OCI-M2 (cell line): ENCODE measurements at regions not wholly inside any gene's neighbourhood (a gene's known extent, or its start where the extent isn't known, plus 50 kb on each side); places are given as distances from the start of the nearest gene placed in this dataset.

Experiments
- DNase-seq: peaks from one replicate; lab custom pipeline; 2025; ENCODE audit not compliant: unreplicated experiment; lab: John Stamatoyannopoulos, UW

DNA sequence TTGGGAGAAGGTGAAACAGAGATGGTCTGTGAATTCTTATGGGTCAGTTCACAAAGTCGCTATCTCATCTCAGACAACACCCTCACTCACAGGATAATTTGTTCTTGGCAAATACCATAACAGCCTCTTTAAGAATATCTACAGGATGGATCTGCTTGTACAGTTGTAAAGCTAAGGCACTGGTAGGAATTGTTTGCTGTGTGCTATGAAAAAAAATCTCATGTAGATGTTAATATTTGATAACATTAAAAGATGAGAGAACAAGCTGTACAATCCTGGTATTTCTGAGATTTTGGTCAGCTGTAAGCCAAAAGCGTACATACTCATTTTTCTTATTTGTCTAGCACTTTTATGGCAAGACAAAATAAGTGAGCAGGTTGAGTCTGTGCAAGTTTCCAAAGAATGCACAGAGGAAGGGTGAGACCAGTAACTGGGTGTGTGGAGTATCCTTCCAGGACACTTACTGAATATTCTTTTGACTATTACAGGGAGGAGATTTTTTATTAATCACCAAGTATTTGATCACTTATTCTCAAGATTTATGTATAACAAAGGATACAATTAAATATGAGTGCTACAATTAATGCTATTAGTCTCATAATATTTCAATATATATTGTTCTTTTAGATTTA is 814.5 kb upstream of the MIR17HG start:
- no peak for DNase-seq

DNA sequence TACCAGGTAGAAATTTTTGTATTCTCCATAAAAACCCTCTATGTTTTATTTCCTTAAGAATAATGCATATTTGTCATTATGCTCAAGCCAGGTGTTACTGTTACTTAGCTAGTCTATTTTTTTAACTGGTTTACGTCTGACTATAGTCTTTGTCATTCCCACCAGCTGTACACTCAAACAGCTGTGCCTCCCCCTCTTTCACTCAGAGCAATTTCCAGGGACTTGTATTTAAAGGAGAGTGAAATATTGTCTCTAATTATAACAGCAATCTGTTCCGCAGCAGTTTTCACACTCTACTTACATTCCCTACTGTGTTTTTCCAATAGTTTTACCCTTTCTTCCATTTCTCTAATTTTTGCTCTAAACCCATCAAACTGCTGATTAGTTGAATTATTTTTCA is 813.6 kb upstream of the MIR17HG start:
- no peak for DNase-seq

DNA sequence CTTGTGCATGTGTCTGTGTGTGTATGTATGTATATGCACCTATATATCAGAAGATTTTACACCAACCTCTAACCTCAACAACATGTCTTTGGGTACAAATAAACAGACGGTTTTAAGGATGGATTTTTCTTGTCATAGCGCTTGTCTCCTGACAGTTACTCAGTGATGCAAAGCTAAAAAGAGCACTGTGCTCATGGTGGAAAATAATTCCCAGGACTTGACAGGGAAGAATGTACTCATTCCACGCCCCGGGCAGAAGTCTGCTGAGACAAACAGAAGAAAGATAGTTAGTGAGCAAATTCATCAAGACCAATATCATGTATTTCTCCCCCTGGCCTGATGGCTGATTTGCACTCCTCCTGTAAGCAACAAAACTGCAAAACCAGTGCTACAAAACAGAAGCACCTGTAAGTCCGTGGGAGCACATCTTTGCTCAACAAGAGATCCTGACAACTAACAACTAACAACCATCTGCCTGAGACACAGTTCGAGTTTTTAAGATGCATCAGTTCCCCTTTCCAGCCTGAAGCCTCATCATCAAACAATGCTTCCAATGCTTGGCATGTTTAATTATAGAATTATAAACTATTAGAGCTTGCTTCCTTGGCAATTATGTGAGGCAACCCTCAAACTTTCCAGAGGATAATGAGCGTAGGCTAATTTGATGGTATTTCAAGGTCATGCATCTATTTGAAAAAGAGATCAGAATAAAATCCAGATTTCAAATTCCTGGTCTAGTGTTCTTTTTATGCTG is 812.7 kb upstream of the MIR17HG start:
- no peak for DNase-seq

DNA sequence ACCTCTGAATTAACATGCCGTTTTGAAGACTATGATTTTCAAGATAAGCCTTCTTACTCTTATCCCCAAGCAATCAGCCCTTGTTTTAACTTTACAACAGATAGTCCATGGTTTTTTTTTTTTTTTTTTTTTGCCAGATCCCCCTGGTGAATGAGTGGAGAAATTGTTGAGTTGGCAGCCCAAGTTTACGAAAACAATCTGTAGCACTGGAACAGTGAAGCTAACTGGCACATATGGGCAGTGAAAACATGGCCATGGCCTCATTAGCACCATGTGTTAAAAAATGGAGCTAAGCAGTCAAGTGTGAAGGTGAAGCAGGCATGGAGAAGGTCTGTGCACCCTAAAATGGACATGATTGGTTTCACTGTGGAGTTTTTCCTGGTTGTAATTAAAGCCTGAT is 812.1 kb upstream of the MIR17HG start:
- DNase-seq: no peak

DNA sequence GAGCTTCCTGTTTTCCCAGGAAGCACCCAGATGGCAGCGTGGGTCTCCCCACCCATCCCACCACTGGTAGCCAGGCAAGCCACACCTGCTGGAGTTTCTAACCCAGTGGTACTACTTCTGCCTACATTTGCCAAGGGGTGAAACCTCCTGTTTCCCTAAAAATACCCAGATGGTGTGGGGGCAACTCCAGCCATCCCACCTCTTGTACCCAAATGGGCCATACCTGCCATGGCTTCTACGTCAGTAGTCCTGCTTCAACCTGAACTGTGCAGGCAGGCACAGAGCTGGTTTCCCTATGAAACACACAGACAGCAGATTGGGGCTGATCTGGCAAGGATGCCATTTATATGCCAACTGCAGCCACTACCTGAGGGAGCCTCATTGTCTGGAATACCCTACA is 809.4 kb upstream of the MIR17HG start:
- DNase-seq: no peak

DNA sequence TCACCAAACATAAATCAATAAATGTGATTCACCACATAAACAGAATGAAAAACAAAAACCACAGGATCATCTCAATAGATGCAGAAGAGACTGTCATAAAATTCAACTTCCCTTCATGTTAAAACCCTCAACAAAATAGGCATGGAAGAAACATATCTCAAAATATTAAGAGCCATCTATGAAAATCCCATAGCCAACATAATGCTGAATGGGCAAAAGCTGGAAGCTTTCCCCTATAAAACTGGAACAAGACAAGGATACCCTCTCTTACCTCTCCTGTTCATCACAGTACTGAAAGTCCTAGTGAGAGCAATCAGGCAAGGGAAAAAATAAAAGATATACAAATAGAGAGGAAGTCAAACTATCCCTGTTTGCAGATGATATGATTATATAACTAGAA is 806.1 kb upstream of the MIR17HG start:
- DNase-seq: no peak

DNA sequence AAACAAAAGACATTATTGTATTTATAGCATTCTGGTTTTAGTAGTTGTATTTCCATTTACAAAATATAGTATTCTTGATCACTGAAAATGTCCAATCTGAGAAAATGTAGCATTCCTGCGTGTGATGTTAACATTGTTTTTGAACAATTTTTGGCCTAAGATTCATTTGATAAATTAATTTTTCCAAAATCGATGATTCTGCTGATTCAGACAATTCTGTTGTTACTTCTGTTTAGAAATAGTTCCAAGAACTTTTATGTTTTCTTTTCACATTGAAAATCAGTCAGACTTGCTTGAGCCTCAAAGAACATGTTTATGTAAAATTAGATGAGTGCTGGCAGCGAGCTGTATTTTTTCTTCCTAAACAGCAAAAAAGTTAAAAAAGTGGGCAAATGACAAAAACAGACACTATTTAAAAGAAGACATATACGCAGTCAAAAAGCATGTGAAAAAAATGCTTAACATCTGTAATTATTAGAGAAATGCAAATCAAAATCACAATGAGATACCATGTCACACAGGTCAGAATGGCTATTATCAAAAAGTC is 804.5 kb upstream of the MIR17HG start:
- no peak for DNase-seq

DNA sequence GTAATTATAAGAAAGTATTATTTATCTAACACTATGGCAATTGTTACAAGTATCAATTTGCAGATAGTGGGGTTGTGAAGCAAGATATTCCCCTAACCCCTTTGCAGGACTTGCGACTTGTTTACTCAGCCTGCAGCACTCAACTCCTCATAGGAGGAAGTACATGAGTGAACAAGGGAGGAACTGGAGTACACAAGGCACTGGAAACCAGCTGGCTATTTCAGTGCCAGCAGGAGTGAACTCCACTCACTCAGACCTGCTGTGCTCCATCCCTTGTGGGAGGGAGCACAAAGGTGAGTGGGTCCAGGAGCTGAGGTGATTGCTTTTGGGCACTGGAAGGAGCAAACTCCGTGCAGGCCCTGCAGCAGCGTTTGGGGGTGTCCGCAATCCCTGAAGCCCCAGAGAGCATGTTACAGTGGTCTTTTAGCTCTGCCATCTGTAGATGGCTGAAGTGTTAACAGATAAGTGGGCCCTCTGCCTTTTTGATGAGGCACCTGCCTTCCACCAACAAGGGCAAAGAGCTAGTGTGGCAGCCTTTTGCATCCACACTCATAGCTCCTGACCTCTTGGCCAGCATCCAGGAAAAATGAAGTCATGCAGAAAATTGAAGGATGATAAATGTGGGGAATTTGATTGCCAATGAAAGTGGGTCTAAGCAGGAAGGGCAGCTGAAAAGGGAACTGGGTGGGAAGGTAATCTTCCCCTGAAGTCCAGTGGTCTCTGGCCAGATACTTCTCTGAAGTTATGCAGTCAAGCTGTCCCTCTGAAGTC is 802.2 kb upstream of the MIR17HG start:
- DNase-seq: no peak

DNA sequence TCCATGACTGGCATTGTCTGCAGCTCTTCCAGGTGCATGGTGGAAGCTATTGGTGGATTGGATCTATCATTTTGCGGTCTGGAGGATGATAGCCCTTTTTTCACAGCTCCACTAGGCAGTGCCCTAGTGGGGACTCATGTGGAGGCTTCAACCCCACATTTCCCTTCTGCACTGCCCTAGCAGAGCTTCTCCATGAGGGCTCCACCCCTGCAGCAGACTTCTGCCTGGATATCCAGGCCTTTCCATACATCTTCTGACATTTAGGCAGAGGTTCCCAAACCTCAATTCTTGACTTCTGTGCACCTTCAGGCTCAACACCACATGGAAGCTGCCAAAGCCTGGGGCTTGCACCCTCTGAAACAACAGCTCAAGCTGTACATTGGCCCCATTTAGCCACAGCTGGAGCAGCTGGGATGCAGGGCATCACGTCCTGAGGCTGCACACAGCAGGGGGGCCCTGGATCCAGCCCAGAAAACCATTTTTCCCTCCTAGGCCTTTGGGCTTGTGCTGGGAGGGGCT is 800.2 kb upstream of the MIR17HG start:
- no peak for DNase-seq

DNA sequence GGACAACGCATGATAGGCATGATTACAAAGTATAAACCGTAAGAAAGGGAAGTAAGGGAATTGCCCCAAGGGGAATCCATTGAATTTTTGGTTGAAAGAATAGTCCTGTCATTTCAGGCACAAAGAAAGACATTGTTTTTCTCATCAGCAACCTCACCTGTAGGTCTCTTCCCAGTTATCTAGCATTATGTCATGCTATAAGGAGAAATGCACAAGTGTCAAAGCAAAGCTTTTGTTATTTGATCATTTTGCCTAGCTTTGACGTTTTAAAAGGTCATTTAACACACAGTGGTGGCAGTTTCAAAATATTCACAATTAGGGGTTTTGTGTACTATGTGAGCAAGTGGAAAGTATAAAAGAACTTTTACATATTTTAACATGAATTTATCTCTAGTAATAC is 796.2 kb upstream of the MIR17HG start:
- no peak for DNase-seq

DNA sequence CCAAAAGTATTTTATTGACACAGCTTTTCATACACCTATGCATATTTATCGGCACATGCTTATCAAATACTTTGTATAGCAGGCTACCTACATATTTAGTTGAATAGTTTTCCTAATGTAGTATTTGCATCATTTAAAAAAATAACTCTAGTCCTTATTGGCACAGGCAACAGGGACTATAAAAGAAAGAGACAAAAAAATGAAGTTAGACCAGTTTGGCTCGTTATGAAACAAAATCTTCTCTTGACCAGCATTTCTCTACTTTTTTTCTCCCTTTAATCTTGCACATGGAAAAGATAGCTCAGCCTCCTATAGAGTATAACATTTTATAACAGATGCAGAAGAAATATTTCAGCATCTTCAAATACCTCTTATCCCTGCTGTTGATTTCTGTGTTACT is 794.8 kb upstream of the MIR17HG start:
- no peak for DNase-seq

DNA sequence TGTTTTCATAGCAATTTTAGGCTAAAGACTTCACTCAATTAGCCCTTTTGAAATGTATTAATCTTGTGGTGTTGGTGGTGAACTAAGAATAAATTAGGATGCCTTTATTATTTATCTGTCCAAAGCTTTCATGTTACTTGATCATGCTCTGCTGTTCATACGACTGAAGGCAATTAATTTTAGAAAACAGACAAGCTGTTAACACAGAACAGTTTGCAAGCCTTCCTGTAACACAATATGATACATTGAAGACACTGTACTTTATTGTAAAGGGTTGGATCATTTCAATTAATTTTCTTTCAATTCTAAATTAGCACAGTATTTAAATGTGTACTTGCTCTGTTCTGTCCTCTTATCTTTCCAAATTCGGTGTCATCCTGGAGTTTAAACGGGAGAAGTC is 794.3 kb upstream of the MIR17HG start:
- no peak for DNase-seq

DNA sequence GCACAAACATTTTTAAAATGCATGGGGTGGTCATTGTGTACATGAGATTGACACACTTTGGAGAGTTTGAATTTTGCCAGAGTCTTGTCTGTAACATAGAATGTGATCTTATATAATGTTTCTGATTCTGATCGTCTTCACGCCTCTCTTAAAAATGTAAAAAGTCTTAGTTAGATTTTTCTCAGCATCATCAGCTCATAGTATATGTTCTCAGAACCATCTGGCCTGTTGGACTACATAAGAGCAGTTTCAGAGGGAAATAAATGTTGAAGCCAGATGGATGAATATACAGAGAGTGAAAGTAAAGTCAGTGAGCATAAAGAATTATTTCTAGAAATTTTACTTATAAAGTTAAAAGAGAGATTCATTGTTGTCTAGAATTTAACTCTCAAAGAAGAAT is 789.9 kb upstream of the MIR17HG start:
- no peak for DNase-seq

DNA sequence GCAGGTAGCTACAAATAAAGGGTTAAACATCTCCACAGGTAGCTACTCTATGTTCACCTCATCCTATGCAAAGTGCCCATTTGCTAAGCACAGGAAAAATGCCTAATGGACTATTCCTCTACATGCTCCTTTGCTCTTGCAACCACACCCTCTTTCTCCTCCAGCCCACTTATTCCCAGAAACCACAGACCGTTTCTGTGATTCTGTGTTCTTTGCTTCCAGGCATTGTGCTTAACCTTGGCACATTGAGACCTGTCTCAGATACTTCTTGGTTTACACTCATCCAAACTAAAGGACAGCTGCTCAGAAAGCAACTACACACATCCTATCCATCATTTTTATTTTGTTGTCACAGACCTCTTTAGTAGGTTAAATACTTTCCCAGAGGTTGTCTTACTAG is 785.0 kb upstream of the MIR17HG start:
- no peak for DNase-seq

DNA sequence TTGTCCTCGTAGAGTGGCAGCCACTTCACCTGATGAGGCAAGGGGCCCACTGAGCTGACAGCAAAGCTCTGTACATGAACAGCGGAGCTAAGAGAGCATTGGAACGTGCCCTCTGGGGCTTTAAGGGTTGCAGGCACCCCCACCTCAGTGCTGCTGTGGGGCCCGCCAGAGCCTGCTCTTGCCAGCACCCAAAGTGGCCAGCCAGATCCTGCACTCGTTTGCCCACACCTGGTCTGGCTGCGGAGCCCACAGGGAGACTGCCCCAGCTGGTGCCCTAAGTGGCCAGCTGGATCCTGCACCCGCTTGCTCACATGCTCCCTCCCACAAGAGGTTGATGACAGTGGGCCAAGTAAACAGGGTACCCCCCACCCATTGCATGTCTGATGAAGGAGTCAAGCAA is 783.4 kb upstream of the MIR17HG start:
- DNase-seq: no peak

DNA sequence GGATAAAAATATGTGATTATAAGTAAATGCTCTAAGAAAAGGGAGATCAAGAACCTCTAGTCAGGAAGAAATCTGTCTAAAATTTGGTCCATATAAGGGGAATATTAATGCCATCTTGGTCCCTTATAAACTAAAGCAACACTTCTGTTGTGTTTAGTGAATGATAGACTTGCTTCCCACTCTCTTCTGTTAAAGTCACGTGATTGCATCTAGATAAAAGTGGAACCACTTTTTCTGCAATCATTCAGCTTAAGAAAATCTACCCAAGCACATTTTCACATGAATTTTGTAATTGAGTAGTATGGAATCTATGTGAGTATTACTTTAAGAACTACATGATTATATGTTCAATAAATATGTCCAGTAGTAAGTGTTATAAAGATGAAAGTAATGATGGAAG is 782.9 kb upstream of the MIR17HG start:
- DNase-seq: no peak

DNA sequence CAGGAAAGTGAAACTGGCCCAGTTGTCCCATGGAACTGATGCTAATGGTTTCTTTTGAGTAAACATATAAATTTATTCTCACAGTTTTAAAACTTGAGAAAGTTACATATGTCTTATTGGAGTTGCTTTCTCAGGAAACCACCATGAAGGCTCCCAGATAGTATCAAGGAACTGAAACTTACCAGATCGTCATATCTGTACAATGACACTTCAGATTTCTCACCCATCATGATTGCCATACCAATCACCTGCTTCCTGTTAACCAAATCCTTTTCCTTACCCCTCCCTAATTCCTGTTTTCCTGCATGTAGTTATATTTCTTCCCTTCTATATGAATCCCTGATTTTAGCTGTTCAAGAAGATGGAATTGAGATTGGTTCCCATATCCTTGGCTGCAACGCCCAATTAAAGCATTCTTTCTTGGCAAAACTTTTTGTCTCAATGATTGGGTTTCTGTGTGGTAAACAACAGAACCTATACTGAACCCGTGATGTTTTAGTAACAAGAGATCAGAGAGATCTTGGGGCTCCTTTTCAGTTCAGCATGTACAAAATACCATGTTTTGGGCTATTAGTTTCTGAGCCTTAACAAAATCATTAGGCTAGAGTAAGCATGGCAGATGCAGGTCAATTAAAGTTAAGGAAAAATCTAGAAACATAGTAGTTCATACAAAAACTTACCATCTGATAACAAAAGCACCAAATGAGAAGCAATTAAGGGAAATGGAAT is 781.3 kb upstream of the MIR17HG start:
- no peak for DNase-seq

DNA sequence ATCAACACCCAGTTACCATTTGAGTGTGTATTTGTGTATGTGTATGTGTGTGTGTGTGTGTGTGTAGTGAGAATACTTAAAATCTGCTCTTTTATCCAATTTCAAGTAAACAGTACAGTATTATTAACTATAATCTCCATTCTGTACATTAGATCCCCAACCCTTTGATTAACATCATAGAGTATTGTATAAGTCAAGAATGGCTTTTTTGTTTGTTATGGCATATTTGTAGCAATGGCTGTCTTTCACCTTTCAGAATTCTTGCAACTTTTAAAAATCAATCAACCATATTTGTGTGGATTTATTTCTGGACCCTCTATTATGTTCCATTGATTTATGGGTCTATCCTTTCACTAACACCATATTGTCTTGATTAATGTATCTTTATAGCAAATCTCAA is 779.3 kb upstream of the MIR17HG start:
- DNase-seq: no peak

DNA sequence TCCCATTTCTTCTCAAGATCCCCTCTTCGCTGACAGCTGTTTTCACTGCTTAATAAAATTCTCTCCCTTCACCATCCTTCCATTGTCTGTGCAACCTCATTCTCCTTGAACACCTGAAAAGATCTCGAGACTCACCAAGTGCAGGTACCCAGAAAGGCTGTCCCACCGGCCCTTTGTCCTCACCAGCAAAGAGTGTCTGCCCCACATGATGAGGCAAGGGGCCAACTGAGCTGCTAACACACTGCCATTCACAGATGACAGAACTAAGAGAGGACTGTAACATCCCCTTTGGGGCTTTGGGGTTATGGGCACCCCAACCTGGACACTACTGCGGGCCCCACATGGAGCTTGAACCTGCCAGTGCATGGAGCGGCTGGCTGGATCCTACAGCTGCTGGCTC is 771.4 kb upstream of the MIR17HG start:
- no peak for DNase-seq

DNA sequence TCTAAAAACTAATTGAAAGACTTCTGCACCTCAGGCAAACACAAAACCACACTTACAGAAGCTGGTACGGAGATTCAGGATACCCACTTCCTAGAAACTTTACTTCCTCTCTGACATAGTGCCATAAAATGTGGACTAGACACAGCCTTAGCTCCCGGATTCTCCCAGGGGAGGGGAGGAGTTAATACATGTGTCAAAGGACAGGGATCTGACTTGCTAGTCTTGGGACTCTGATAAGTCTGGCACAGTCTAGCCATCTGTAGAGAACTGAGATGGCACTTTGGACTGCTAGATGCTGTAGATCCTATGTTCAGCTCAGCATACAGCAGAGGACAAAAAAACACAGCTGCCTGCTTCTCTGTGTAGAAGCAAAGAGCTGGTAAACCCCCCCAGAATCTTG is 769.8 kb upstream of the MIR17HG start:
- no peak for DNase-seq

DNA sequence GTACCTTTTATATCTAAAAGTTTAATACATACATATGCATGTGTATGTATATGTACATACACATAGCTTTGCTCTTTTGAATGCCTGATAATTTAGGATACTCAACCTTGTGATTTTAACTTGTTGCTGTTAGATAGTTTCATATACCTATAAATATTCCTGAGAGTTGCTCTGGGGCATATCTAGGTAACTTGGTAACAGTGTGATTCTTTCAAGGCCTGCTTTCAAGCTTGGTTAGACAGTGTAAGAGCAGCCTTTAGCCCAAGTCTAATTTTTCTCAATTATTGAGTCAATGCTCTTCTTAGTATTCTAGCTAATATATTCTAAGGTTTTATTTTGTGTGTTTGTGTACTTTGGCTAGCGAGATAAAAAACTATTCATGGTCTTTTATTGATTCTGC is 762.1 kb upstream of the MIR17HG start:
- DNase-seq: no peak
